Esophagus muscularis mucosa (tissue), 4 donors: ENCODE measurements at regions not wholly inside any gene's neighbourhood (a gene's known extent, or its start where the extent isn't known, plus 50 kb on each side); places are given as distances from the start of the nearest gene placed in this dataset.

Experiments
- CTCF ChIP-seq, 3 experiments: fragments of 200-600 bp in 2 of 3; fragments of 450-650 bp in 1 of 3; sonication (generic) in 2 of 3; IDR thresholded peaks; one replicate each; pipeline ENCODE4 v1.5.1; 2017 to 2019; ENCODE audit warnings: antibody characterized with exemption in 3 of 3, mild to moderate bottlenecking in 2 of 3, moderate library complexity in 1 of 3
- EP300 ChIP-seq: sonication (generic); formaldehyde crosslinking; IDR thresholded peaks from one replicate; pipeline ENCODE4 v1.6.1; 2017; ENCODE audit warnings: antibody characterized with exemption
- POLR2A ChIP-seq: fragments of 450-650 bp; IDR thresholded peaks from one replicate; pipeline ENCODE4 v1.6.1; 2017; ENCODE audit warnings: antibody characterized with exemption, moderate library complexity, mild to moderate bottlenecking, low read depth
- POLR2AphosphoS5 ChIP-seq, 2 donors: sonication (generic); formaldehyde crosslinking; IDR thresholded peaks; one replicate each; pipeline ENCODE4 v1.6.1; 2017; ENCODE audit warnings: antibody characterized with exemption in 2 of 2

- no peak for TF ChIP-seq CTCF (IDR thresholded peaks at IDR 0.05)
- no peak for TF ChIP-seq POLR2A
- no peak for TF ChIP-seq EP300
- TF ChIP-seq POLR2AphosphoS5 (IDR thresholded peaks at IDR 0.05) = no peak
Measured at GRCh38 chr1:172955161-172955815, 95.5 kb downstream of the TNFSF18 start.
